Fibroblast of pulmonary artery (primary cell): ENCODE measurements at regions not wholly inside any gene's neighbourhood (a gene's known extent, or its start where the extent isn't known, plus 50 kb on each side); places are given as distances from the start of the nearest gene placed in this dataset.

Experiments used
- DNase-seq: peaks from one replicate; pipeline ENCODE4 v3.0.0-alpha.2; 2010; ENCODE audit warnings: low read depth
- H3K4me3 ChIP-seq: replicated peaks from 2 replicates; pipeline ENCODE4 v1.5.1; 2011; ENCODE audit warnings: low read depth, mild to moderate bottlenecking, control low read depth, low read length, moderate library complexity
- CTCF ChIP-seq: IDR thresholded peaks from 2 replicates; pipeline ENCODE4 v1.5.1; 2011; ENCODE audit warnings: mild to moderate bottlenecking, control low read depth, low read length, inconsistent platforms; ENCODE audit errors: missing control alignments

- no peak for TF ChIP-seq CTCF
- DNase-seq: no peak
- no peak overlapping the region for H3K4me3 ChIP-seq
Measured at GRCh38 chr5:143755966-143756365, 56.0 kb upstream of the HMHB1 start.

DNA sequence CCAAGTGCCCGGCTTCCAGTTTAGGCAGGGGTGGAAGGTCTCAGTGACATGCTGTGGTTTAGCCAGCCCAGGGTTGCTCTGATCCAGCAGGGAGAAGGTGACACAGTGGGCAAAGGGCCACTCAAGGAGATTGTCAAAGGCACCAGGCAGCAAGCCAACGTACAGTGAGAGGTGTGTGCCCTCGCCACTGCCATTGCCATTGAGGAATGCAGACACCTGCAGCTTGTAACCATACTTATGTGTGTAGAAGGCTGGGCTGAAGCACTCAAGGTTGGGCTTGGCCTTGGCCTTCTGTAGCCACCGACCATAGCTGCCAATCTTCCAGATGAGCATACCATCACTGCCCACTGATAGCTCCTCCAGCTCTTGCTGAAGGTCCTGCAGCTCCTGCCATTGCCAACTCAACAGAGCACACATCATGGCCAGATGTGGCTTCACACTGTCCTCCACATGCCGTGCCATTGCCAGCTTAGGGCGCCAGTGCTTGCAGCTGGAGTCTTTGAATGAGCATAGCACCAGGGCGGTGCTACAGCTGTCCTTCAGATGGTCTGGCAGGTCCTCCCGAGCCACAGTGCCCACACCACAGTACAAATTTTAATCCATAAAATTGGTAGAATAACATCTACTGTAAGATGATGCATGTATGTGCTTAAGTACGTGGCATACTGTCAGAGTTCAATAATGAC is 59.7 kb upstream of the HMHB1 start:
- H3K4me3 ChIP-seq: no peak overlapping the region
- TF ChIP-seq CTCF: no peak
- no peak for DNase-seq

GRCh38 chr5:143751342-143751741 is 60.6 kb upstream of the HMHB1 start:
- DNase-seq: no peak

DNA sequence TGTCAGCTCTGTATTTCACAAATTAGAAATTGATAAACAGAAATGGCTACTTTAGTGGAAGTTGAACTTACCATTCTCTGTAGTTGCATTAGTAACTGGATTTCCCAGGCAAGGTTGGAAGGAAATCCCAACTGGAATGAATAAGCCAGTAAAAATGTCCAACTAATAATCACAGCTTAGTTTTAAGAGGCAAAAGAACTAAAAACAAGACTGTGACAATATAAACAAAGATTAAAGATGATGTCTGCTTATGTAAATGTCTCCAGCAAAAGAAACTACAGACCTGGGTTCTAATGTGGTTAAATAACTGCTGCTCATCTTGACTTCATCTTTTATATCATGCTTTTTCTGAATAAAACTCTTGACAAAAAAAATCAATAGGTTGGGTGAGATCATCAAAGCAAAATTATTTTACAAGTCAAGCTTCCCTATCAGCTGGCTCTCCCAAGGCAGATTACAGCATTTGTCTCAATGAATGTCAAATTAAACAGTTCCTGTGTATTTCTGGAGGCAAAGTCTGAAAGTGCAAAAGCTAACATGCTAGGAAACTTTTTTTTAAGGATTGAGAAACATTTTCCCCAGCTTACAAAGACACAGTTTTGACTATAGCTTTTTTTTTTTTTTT is 62.3 kb upstream of the HMHB1 start:
- TF ChIP-seq CTCF: no peak
- DNase-seq: no peak

More at GRCh38 chr5:143751342-143751741, 60.6 kb upstream of the HMHB1 start:
- TF ChIP-seq CTCF: no peak
- no peak overlapping the region for H3K4me3 ChIP-seq

GRCh38 chr5:143748516-143748915 is 63.4 kb upstream of the HMHB1 start:
- no peak overlapping the region for H3K4me3 ChIP-seq
- no peak for TF ChIP-seq CTCF
- DNase-seq: no peak

More for the DNA sequence above, 62.3 kb upstream of the HMHB1 start:
- no peak overlapping the region for H3K4me3 ChIP-seq

GRCh38 chr5:143742951-143743350 is 69.0 kb upstream of the HMHB1 start:
- no peak for TF ChIP-seq CTCF

DNA sequence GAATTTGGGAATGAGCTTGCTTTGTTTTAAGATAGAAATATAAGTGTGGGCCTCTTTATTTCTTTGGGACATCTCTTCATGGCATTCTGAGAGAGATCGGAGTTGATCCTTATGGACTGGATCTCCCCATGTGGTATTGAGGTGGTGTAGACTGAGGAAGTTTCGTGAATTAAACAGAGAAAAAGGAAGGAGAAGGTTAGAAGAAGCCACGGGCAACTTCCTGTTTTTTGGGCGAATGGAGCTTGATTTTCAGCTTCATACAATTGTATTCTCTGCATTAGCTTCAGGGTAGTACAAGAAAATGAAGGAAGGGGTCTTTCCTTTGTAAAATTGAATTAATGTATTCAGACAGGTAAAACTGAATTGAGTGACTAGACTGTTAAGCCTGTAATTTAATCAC is 70.5 kb upstream of the HMHB1 start:
- no peak for DNase-seq
- no peak overlapping the region for H3K4me3 ChIP-seq
- TF ChIP-seq CTCF: no peak

More at GRCh38 chr5:143742951-143743350, 69.0 kb upstream of the HMHB1 start:
- no peak for DNase-seq
- H3K4me3 ChIP-seq: no peak overlapping the region
